ENCODE measurements at regions not wholly inside any gene's neighbourhood (a gene's known extent, or its start where the extent isn't known, plus 50 kb on each side); places are given as distances from the start of the nearest gene placed in this dataset.

GRCh38 chr1:219534991-219535390 is 77.9 kb downstream of the ZC3H11B start:
- Histone ChIP-seq H4K20me1 (ENCODE audit: low read depth, low read length) (no peaks in the 10 kb centered on the region), H3F3A (ENCODE audit: insufficient read depth) (no peaks in the 10 kb centered on the region), H3K9ac (ENCODE audit: low read length) (no peak overlapping the region), H3K36me3 (ENCODE audit: low read length) (no peaks in the 10 kb centered on the region), H3K9me2 (replicated peaks; ENCODE audit: insufficient read depth, low read length) (no peaks in the 10 kb centered on the region), H3K4me2 (ENCODE audit: low read depth, low read length, poor library complexity, severe bottlenecking) (no peak overlapping the region), H3K27me3 (ENCODE audit: low read length) (no peaks in the 10 kb centered on the region; the same call in 1 of the 2 replicates), H2AFZ (ENCODE audit: low read depth, low read length, severe bottlenecking) (no peak overlapping the region), H3K4me3 (ENCODE audit: insufficient read depth, low read length, poor library complexity, severe bottlenecking) (no peak overlapping the region), H3K27ac (ENCODE audit: low read depth, low read length) (no peak overlapping the region), H3K79me2 (ENCODE audit: insufficient read depth, low read length) (no peaks in the 10 kb centered on the region), H3K9me3 (ENCODE audit: insufficient read depth, low read length) (no peaks in the 10 kb centered on the region)
- TF ChIP-seq CTCF (IDR thresholded peaks at IDR 0.05; ENCODE audit: insufficient read depth, low read length, poor library complexity, severe bottlenecking) (no peak), EZH2phosphoT487 (conservative IDR thresholded peaks at IDR 0.05; ENCODE audit: low read length) (no peak)

- no peak for TF ChIP-seq CTCF (IDR thresholded peaks at IDR 0.05; ENCODE audit: insufficient read depth, low read length, poor library complexity, severe bottlenecking)
- no peak for TF ChIP-seq EZH2phosphoT487 (conservative IDR thresholded peaks at IDR 0.05; ENCODE audit: low read length)
- Histone ChIP-seq H4K20me1 (ENCODE audit: low read depth, low read length) (no peaks in the 10 kb centered on the region), H3K27me3 (ENCODE audit: low read length) (no peaks in the 10 kb centered on the region), H3K27ac (ENCODE audit: low read depth, low read length) (no peak overlapping the region), H3K9me2 (replicated peaks; ENCODE audit: insufficient read depth, low read length) (no peaks in the 10 kb centered on the region), H3K79me2 (ENCODE audit: insufficient read depth, low read length) (no peaks in the 10 kb centered on the region), H2AFZ (ENCODE audit: low read depth, low read length, severe bottlenecking) (no peak overlapping the region), H3K9me3 (ENCODE audit: insufficient read depth, low read length) (no peaks in the 10 kb centered on the region), H3K4me2 (ENCODE audit: low read depth, low read length, poor library complexity, severe bottlenecking) (no peak overlapping the region), H3K4me3 (ENCODE audit: insufficient read depth, low read length, poor library complexity, severe bottlenecking) (no peak overlapping the region), H3K36me3 (ENCODE audit: low read length) (no peaks in the 10 kb centered on the region), H3K9ac (ENCODE audit: low read length) (no peak overlapping the region), H3F3A (ENCODE audit: insufficient read depth) (no peaks in the 10 kb centered on the region)
These were observed 79.6 kb downstream of the ZC3H11B start for GRCh38 chr1:219533280-219533679.

GRCh38 chr1:219529116-219529515 is 83.8 kb downstream of the ZC3H11B start:
- TF ChIP-seq EZH2phosphoT487 (conservative IDR thresholded peaks at IDR 0.05; ENCODE audit: low read length) (no peak), CTCF (IDR thresholded peaks at IDR 0.05; ENCODE audit: insufficient read depth, low read length, poor library complexity, severe bottlenecking) (no peak)
- Histone ChIP-seq H3K4me2 (ENCODE audit: low read depth, low read length, poor library complexity, severe bottlenecking) (no peak overlapping the region), H2AFZ (ENCODE audit: low read depth, low read length, severe bottlenecking) (no peak overlapping the region), H3K27me3 (ENCODE audit: low read length) (no peaks in the 10 kb centered on the region), H4K20me1 (ENCODE audit: low read depth, low read length) (no peaks in the 10 kb centered on the region), H3K9ac (ENCODE audit: low read length) (no peak overlapping the region), H3F3A (ENCODE audit: insufficient read depth) (no peaks in the 10 kb centered on the region), H3K36me3 (ENCODE audit: low read length) (no peaks in the 10 kb centered on the region), H3K9me2 (replicated peaks; ENCODE audit: insufficient read depth, low read length) (no peaks in the 10 kb centered on the region), H3K27ac (ENCODE audit: low read depth, low read length) (no peak overlapping the region), H3K79me2 (ENCODE audit: insufficient read depth, low read length) (no peaks in the 10 kb centered on the region), H3K9me3 (ENCODE audit: insufficient read depth, low read length) (no peaks in the 10 kb centered on the region), H3K4me3 (ENCODE audit: insufficient read depth, low read length, poor library complexity, severe bottlenecking) (no peak overlapping the region)
